Astrocyte of the cerebellum (primary cell): ENCODE measurements at regions not wholly inside any gene's neighbourhood (a gene's known extent, or its start where the extent isn't known, plus 50 kb on each side); places are given as distances from the start of the nearest gene placed in this dataset.

Source experiments
- DNase-seq: peaks from one replicate; pipeline ENCODE4 v3.0.0-alpha.2; 2011; ENCODE audit warnings: low read depth
- H3K4me3 ChIP-seq: 2 replicates; pipeline ENCODE4 v1.5.1; 2011; ENCODE audit warnings: mild to moderate bottlenecking, low read depth, low read length, moderate library complexity
- in situ Hi-C: cut with HindIII; loops from 2 replicates; pipeline ENCODE4 v1.10.0; 2017; ENCODE audit warnings: low sequenced_read_pairs
- TF ChIP-seq, protein P1 (sequence below): IDR thresholded peaks from 2 replicates; pipeline ENCODE4 v1.5.1; 2012; ENCODE audit warnings: low read length, low read depth, moderate library complexity, mild to moderate bottlenecking; ENCODE audit errors: missing control alignments

DNA sequence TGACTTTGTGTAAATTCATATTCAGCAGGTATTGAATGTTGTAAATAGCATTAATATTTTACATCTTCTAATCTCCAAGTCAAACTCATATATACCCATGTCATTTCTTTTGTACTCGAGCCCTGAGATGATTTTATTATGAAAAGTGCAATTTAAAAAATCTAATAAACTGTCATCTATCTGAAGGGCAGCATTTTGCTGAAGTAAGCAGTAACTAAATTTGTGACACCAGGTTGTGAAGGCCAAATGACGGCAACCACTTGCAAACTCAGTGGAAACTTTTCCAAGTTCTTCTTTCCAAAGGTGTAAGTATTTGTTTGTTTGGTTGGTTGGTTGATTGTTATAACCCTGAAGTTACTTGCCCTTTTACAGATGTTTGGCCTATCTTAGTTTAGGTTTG is 188.3 kb downstream of the GPR37 start:
- in situ Hi-C loops: no loop called here
- TF ChIP-seq, protein P1, sequence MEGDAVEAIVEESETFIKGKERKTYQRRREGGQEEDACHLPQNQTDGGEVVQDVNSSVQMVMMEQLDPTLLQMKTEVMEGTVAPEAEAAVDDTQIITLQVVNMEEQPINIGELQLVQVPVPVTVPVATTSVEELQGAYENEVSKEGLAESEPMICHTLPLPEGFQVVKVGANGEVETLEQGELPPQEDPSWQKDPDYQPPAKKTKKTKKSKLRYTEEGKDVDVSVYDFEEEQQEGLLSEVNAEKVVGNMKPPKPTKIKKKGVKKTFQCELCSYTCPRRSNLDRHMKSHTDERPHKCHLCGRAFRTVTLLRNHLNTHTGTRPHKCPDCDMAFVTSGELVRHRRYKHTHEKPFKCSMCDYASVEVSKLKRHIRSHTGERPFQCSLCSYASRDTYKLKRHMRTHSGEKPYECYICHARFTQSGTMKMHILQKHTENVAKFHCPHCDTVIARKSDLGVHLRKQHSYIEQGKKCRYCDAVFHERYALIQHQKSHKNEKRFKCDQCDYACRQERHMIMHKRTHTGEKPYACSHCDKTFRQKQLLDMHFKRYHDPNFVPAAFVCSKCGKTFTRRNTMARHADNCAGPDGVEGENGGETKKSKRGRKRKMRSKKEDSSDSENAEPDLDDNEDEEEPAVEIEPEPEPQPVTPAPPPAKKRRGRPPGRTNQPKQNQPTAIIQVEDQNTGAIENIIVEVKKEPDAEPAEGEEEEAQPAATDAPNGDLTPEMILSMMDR: no peak
- no peak overlapping the region for H3K4me3 ChIP-seq
- DNase-seq: no peak

DNA sequence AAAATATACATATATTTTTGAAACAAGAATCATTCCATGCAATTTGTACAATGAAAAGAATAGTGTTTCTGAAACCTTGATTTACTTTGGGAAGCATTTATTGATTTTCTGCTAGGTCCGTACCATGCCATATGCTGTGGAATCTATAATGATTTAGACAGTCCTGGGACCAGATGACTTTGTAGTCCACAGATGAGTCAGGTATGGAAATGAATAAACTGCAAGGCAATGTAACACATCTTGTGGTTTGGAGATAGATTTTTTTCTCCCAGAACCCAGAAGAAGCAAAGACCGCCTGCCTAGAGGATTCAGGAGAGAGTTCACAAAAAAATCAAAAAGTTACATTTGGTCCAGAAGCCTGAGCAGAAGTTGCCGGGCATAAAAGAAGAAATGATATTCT is 190.4 kb downstream of the GPR37 start:
- H3K4me3 ChIP-seq: no peak overlapping the region
- in situ Hi-C loops: no loop called here
- TF ChIP-seq, protein P1: no peak
- DNase-seq: no peak

DNA sequence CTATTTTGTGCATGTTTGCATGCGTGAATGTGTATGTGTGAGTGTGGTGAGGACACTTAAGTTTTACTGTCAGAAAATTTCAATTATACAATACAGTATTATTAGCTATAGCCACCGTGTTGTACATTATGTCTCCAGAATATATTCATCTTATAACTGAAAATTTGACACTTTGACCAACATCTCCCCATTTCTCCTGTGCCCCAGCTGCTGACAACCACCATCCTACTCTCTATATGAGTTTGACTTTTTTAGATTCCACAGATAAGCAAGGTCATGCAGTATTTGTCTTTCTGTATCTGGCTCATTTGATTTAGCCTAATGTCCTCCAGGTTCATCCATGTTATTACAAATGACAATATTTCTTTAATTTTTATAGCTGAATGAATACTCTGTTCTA is 195.0 kb downstream of the GPR37 start:
- H3K4me3 ChIP-seq: no peak overlapping the region
- DNase-seq: no peak
- in situ Hi-C loops: no loop called here
- TF ChIP-seq, protein P1: no peak

DNA sequence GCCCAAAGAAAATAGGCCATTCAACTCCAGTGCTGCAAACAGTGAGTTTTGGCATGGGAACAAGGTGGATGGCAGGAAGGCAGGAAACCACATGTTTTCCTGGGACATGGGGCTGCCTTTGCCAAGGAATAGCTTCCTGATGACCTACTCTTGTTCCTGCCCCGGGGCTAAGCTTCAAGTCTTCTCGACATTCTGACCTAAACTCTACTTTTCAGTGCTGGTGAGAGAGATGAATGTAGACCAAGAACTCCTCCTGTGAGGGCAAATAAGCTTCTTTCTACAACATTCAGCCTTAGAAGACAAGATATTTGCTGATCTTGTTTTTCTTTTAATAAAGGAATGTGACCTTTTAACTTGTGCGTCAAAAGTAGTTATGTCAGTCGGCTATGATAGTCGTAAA is 199.0 kb downstream of the GPR37 start:
- peak; percentile 60 for DNase-seq
- TF ChIP-seq, protein P1: no peak
- in situ Hi-C loops: no loop called here
- H3K4me3 ChIP-seq: no peak overlapping the region

DNA sequence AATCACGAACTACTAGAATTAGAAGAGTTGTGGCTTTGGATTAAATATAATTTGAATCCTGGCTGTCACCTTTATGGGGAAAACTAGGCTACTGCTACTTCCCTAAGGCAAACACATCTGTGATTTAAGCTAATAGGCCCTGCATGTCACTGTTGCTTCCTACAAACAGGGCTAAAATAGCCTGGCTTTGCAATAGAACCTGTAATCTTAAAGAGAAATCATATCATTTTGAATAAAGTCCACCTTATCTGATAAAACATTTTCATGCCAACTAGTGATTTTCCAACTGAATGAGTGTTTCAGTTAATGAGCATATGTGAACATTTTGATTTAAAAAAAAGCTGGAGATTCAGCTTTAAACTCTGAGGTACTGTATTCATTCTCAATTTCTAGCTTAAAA is 208.0 kb downstream of the GPR37 start:
- TF ChIP-seq, protein P1: no peak
- no peak for DNase-seq
- in situ Hi-C loops: no loop called here
- H3K4me3 ChIP-seq: no peak overlapping the region

DNA sequence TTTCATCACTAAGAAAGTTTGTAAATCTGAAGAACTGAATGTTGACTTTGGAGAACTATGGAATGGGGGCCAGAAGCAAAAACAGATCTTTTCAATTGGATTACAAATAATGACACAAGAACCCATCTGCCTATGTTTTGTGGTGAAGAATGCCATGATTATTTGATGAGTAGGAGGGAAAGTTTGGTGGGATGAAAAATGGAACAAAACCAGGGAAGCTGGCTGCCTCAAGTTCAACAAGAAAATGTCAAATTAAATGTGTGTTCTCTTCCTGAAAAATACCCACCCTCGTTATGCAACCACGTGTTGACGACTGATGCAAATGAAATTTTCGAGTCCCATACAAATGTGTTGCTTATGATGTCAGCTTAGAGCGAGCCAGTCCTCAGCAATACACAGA is 208.5 kb downstream of the GPR37 start:
- DNase-seq: no peak
- H3K4me3 ChIP-seq: no peak overlapping the region
- in situ Hi-C loops: no loop called here
- TF ChIP-seq, protein P1: no peak

DNA sequence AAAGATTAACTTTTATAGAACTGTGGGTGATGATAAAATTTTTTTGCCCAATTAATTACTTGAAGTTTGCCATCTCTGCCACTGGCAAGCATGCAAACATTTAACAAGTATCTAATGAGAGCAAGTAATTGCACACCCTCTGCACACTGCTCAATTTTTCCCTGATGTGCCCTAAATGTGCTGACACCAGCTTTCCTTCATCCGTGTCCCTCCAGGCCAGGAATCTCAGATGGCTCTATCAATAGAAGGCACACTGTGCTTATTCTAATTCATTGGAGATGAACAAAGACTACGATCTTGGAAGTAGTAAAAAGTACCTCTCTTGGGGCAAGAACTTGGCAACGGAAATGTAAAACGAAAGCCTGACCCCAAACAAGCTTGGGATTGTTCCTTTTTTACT is 212.1 kb downstream of the GPR37 start:
- in situ Hi-C loops: no loop called here
- H3K4me3 ChIP-seq: no peak overlapping the region
- TF ChIP-seq, protein P1: no peak
- no peak for DNase-seq
